ENCODE measurements at regions not wholly inside any gene's neighbourhood (a gene's known extent, or its start where the extent isn't known, plus 50 kb on each side); places are given as distances from the start of the nearest gene placed in this dataset.
A peak's percentile ranks its signal among the peaks of the same experiment; 100 is the strongest.

DNA sequence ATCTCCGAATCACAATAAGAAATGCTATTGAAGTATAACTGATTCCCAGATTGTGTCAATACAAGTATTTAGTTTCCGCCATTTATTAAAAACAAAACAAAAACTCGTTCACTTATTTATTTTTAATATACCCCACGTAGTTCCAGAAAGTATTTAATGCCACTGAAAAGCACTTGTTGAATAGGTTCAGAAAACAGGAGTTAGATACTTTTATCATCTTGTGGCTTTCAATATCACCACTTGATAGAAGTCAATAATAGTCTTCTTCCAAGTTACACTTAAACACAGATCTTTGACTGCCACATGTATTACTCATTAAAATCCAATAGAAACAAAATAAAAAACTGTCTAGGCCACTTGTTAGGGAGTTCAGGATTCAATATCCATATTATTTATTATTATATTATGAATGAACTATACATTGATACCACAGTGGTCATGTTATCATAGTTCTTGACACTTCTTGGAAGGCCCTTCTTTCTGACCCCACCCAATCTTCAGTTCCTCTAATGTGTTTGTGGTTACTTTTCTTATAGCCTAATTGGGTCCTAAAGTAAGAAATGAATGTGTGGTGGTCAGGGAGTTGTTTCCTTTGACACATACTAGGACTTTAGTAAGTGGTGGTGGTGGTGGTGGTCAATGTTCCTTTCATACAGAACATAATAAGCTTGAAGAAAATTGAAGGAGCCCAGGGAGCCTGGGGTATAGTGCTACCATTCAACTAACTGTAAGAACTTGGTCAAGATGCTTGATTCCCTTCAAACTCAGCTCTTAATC lies 221.3 kb upstream of the ITGA4 start:
- Mint-ChIP-seq H3K4me1 (ENCODE audit: low read depth) (peaks cover 65% of the 10 kb centered on the region), H3K4me3 (ENCODE audit: low read depth) (no peak overlapping the region), H3K27ac (no peak overlapping the region), H3K9me3 (peaks cover 12% of the 10 kb centered on the region), H3K36me3 (ENCODE audit: low read depth) (peaks cover 66% of the 10 kb centered on the region), H3K27me3 (ENCODE audit: low read depth) (no peaks in the 10 kb centered on the region)
- no peak for DNase-seq (ENCODE audit: low spot score)
- intact Hi-C loops (cut with micrococcal nuclease), result no loop called here

DNA sequence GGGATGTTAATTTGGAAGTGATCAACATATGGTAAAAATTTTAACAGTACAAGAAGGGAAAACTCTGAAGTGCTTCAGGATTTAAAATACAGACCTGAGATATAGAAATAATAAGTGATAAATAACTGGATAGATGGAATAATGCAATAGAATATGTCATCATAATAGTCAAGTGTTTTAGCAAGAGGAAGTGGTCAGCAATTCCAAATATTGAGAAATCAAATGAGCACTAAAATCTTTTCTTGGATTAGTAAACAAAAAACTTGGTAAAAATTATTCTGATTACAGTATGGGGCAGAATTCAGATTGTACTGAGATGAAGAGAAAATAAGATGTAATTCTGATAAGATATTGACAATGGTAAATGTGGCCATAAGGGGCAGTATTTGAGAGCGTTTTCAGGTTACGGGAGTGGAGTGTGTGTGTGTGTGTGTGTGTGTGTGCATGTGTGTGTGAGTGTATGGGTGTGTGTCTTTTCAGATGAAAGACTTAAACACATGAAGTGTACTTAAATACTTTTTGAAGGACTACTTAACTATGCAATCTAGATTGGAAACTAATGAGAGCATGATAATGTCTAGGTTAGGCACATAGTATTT lies 217.9 kb upstream of the ITGA4 start:
- Mint-ChIP-seq H3K27me3 (ENCODE audit: low read depth) (no peaks in the 10 kb centered on the region), H3K9me3 (peaks cover 15% of the 10 kb centered on the region), H3K4me3 (ENCODE audit: low read depth) (no peak overlapping the region), H3K27ac (no peak overlapping the region), H3K4me1 (ENCODE audit: low read depth) (peaks cover 76% of the 10 kb centered on the region), H3K36me3 (ENCODE audit: low read depth) (peaks cover 53% of the 10 kb centered on the region)
- no peak for DNase-seq (ENCODE audit: low spot score)
- intact Hi-C loops (cut with micrococcal nuclease), result loop anchor here (2.0 kb wide), 1 partner anchor 14 kb away; no protein-coding TSS in a partner anchor

DNA sequence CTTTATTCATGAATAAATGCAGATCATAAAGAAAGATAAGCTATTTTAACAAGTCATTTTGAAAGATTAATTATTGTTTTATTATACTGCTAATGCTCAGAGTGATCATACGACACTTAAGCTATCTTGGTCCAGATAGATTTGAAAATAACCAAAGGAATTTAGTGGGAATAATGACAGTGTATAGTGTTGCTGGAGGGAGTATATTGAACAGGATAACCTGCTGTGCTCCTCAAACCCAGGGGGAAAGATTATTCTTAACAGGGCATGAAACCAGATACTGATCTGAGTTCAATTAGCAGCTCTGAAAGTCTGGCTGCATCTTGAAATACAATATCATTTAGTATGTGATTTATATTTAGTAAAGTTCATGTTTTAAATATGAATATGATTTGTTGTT lies 216.3 kb upstream of the ITGA4 start:
- DNase-seq (ENCODE audit: low spot score), result no peak
- Mint-ChIP-seq H3K27me3 (ENCODE audit: low read depth) (no peaks in the 10 kb centered on the region), H3K9me3 (peaks cover 16% of the 10 kb centered on the region), H3K36me3 (ENCODE audit: low read depth) (peaks cover 50% of the 10 kb centered on the region), H3K27ac (peak overlapping the region; percentile 76), H3K4me3 (ENCODE audit: low read depth) (no peak overlapping the region), H3K4me1 (ENCODE audit: low read depth) (peaks cover 70% of the 10 kb centered on the region)
- intact Hi-C loops (cut with micrococcal nuclease), result loop anchor here (2.0 to 5.0 kb wide), 6 partner anchors 44 to 216 kb away; partner anchors contain the start of gene ITGA4

DNA sequence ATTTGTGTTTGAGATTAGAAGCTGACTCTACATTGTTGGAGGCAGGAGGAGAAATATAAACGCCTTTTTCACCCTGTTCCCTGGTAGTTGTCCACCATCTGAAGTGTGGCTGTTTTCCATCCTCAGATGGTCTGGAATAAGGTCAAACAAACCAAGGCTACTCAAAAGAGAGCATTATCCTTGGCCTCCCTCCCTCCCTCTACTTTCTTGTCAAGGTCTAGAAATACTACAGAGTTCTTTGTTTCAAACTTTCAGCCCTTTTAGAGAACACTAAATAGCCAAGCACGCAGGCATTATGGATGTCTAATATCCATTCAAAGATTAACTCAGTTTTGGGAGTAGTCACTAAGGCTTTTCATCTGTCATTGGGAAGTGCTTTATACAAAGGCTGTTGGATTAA lies 215.8 kb upstream of the ITGA4 start:
- intact Hi-C loops (cut with micrococcal nuclease), result loop anchor here (2.0 to 5.0 kb wide), 6 partner anchors 44 to 216 kb away; partner anchors contain the start of gene ITGA4

DNA sequence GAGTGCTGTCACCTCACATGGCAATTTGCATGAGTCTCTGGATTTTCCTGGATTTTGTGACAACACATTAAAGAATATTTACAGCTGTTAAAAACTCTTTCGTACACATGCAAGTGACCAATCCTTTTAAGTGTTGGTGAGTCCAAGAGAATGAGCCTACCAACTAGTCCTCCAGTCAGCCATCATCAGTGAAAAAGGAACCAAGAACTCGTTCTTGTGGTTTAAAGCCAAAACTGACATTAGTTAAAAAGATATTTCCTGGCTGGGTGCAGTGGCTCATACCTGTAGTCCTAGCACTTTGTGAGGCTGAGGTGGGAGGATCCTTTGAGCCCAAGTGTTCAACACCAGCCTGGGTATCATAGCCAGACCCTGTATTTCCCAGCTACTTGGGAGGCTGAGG lies 215.4 kb upstream of the ITGA4 start:
- H3K9me3 Mint-ChIP-seq, result peaks cover 15% of the 10 kb centered on the region
- H3K4me1 Mint-ChIP-seq (ENCODE audit: low read depth), result peaks cover 61% of the 10 kb centered on the region
- no peaks in the 10 kb centered on the region for H3K27me3 Mint-ChIP-seq (ENCODE audit: low read depth)
- H3K36me3 Mint-ChIP-seq (ENCODE audit: low read depth), result peaks cover 41% of the 10 kb centered on the region
- no peak overlapping the region for H3K4me3 Mint-ChIP-seq (ENCODE audit: low read depth)
- intact Hi-C loops (cut with micrococcal nuclease), result loop anchor here (2.0 to 5.0 kb wide), 6 partner anchors 44 to 216 kb away; partner anchors contain the start of gene ITGA4
- peak overlapping the region; percentile 76 for H3K27ac Mint-ChIP-seq
- DNase-seq (ENCODE audit: low spot score), result no peak

More for the DNA sequence above, 215.8 kb upstream of the ITGA4 start:
- Mint-ChIP-seq H3K27ac (peak overlapping the region; percentile 76), H3K4me1 (ENCODE audit: low read depth) (peaks cover 65% of the 10 kb centered on the region), H3K27me3 (ENCODE audit: low read depth) (no peaks in the 10 kb centered on the region), H3K4me3 (ENCODE audit: low read depth) (no peak overlapping the region), H3K9me3 (peaks cover 16% of the 10 kb centered on the region), H3K36me3 (ENCODE audit: low read depth) (peaks cover 45% of the 10 kb centered on the region)
- DNase-seq (ENCODE audit: low spot score), result no peak

DNA sequence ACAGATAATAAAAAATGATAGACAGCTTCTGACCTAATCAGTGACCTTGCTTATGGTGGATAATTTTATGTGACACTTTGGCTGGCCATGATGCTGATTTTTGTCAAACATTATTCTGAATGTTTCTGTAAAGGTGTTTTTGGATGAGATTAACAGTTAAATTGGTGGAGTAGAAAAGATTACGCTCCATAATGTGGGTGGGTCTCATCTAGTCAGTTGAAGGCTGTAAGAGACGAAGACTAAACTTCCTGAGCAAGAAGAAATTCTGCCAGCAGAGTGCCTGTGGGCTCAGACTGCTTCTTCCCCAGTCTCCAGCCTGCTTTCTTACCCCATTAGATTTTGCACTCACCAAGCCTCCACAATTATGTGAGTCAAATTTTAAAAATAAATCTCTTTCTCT lies 214.9 kb upstream of the ITGA4 start:
- intact Hi-C loops (cut with micrococcal nuclease), result loop anchor here (5.0 kb wide), 5 partner anchors 45 to 215 kb away; partner anchors contain the start of gene ITGA4
- Mint-ChIP-seq H3K9me3 (peaks cover 10% of the 10 kb centered on the region), H3K4me3 (ENCODE audit: low read depth) (no peak overlapping the region), H3K4me1 (ENCODE audit: low read depth) (peaks cover 59% of the 10 kb centered on the region), H3K36me3 (ENCODE audit: low read depth) (peaks cover 39% of the 10 kb centered on the region), H3K27me3 (ENCODE audit: low read depth) (no peaks in the 10 kb centered on the region), H3K27ac (peak overlapping the region; percentile 76)
- no peak for DNase-seq (ENCODE audit: low spot score)

DNA sequence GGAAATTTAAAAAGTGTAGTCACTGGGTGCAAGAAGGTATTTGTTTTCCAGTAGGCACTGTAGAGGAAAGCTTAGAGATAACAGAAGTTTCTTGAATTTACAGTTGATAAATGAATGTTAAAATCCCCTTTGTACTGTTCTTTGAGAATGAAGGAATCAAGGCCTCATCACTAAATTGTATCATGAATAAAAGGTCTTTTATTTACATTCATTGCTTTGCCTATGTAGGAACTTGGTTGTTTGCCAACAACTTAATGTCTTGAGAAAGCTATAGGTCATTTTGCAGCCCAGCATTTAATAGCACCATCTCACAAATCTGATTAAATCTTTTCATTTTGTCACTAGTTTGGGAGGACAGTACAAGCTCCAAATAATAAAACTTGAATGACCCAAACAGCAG lies 213.9 kb upstream of the ITGA4 start:
- no peak overlapping the region for H3K27ac Mint-ChIP-seq
- peaks cover 58% of the 10 kb centered on the region for H3K4me1 Mint-ChIP-seq (ENCODE audit: low read depth)
- peaks cover 8% of the 10 kb centered on the region for H3K9me3 Mint-ChIP-seq
- intact Hi-C loops (cut with micrococcal nuclease), result loop anchor here (5.0 kb wide), 5 partner anchors 46 to 214 kb away; partner anchors contain the start of gene ITGA4
- no peak for DNase-seq (ENCODE audit: low spot score)
- no peak overlapping the region for H3K4me3 Mint-ChIP-seq (ENCODE audit: low read depth)
- H3K36me3 Mint-ChIP-seq (ENCODE audit: low read depth), result peaks cover 38% of the 10 kb centered on the region
- H3K27me3 Mint-ChIP-seq (ENCODE audit: low read depth), result no peaks in the 10 kb centered on the region

DNA sequence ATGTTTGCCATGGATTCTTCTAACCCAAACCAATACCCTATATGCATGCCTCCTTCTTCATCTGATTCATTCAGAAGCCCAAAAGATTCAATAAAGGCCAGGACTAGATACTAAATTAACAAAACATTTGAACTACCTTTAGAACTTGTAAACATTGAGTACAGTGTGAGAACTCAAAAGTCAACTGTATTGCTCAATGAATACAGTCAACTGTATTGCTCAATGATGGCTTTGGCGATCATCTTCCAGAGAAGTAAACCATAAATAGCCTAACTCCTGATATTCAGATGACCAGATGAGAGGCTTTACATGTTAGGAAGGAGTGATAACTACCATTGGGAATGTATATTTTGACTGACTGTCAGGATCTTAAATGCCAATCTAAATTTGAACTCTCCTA lies 206.5 kb upstream of the ITGA4 start:
- Mint-ChIP-seq H3K9me3 (peaks cover 4% of the 10 kb centered on the region), H3K4me1 (ENCODE audit: low read depth) (peaks cover 31% of the 10 kb centered on the region), H3K27ac (no peak overlapping the region), H3K4me3 (ENCODE audit: low read depth) (no peak overlapping the region), H3K36me3 (ENCODE audit: low read depth) (peaks cover 55% of the 10 kb centered on the region), H3K27me3 (ENCODE audit: low read depth) (no peaks in the 10 kb centered on the region)
- intact Hi-C loops (cut with micrococcal nuclease), result no loop called here
- no peak for DNase-seq (ENCODE audit: low spot score)

DNA sequence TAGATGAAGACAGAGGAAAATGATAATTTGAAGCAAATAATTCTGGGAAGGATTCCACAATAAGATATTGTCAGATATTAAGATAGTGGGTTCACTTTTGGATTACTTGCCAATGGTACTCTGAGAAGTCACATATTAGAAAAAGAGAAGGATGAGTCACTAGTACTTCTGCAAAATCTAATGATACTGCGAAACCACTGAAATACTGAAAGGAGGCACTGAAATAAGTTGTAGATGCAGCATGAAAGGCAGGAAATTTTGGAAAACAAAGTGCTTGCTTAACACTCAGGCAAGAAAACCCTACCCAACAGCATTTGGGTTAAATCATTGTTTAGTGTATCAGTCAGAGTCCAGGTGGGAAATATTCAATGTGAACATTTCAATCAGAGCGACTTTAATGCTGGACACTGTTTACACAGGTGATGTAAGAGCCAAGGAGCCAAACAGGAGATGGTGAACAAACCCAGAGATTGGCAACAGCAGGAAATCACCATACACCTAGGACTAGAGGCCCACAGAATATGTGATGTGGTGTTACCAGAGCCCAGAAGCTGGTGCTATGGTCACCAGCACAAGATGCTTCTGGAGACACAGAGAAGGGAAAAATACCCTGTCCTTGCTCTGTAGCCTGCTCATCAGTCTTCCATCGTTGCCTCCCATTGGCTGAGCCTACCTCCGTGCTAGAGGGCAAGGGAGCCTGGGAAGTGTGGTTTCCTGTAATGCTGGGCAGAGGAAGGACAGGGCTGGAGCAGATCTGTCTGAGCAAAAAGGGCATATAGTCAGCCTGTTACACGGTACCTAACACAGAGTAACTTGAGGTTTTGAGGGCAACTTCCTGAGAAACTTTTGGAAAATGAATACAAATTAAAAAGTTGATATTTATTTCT lies 204.7 kb upstream of the ITGA4 start:
- intact Hi-C loops (cut with micrococcal nuclease), result no loop called here
- H3K4me1 Mint-ChIP-seq (ENCODE audit: low read depth), result peaks cover 26% of the 10 kb centered on the region
- no peak for DNase-seq (ENCODE audit: low spot score)
- H3K9me3 Mint-ChIP-seq, result peaks cover 4% of the 10 kb centered on the region
- no peak overlapping the region for H3K4me3 Mint-ChIP-seq (ENCODE audit: low read depth)
- H3K27me3 Mint-ChIP-seq (ENCODE audit: low read depth), result no peaks in the 10 kb centered on the region
- H3K27ac Mint-ChIP-seq, result no peak overlapping the region
- H3K36me3 Mint-ChIP-seq (ENCODE audit: low read depth), result peaks cover 57% of the 10 kb centered on the region

DNA sequence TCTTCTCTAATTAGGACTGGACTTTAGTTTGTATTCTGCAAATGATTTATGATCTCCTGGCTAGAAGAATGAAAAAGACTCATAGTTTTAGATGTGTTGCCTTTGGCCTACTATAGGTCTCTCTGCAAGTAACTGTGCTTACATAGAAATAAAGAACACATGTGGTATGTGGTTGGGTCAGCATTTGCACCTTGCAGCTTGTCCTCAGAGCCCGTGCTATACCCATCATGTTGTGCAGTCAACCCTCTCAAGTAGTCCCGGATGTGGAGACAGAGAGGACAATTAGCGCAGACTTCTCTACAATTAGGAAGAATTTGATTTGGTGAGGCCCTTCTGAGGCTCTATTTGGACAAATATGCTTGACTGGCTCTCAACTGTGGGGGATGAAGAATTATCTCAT lies 203.7 kb upstream of the ITGA4 start:
- peaks cover 55% of the 10 kb centered on the region for H3K36me3 Mint-ChIP-seq (ENCODE audit: low read depth)

DNA sequence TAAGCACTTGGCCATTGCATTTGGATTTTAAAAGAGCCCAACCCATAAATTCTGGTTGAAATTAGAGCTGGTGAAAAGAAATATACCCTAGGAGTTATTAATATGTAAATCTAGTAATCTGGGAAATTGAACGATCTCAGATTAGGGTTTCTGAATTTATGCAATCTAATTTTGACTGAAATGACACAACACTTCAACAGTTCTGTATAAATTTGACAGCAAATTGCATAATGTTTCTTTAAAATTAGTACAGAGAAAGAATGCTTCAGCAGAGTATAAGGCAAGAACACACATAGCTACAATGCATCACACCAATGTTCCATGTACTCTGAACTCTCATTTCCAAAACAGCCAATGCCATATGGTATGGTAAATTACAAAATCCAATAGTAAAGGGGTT lies 201.5 kb upstream of the ITGA4 start:
- H3K9me3 Mint-ChIP-seq, result peaks cover 4% of the 10 kb centered on the region
- peaks cover 53% of the 10 kb centered on the region for H3K36me3 Mint-ChIP-seq (ENCODE audit: low read depth)
- H3K4me3 Mint-ChIP-seq (ENCODE audit: low read depth), result no peak overlapping the region
- H3K4me1 Mint-ChIP-seq (ENCODE audit: low read depth), result peaks cover 27% of the 10 kb centered on the region
- H3K27ac Mint-ChIP-seq, result no peak overlapping the region
- intact Hi-C loops (cut with micrococcal nuclease), result no loop called here
- no peak for DNase-seq (ENCODE audit: low spot score)
- no peaks in the 10 kb centered on the region for H3K27me3 Mint-ChIP-seq (ENCODE audit: low read depth)

More for the DNA sequence above, 203.7 kb upstream of the ITGA4 start:
- no peak overlapping the region for H3K27ac Mint-ChIP-seq
- intact Hi-C loops (cut with micrococcal nuclease), result no loop called here
- H3K4me3 Mint-ChIP-seq (ENCODE audit: low read depth), result no peak overlapping the region
- no peaks in the 10 kb centered on the region for H3K27me3 Mint-ChIP-seq (ENCODE audit: low read depth)
- H3K9me3 Mint-ChIP-seq, result peaks cover 4% of the 10 kb centered on the region
- no peak for DNase-seq (ENCODE audit: low spot score)
- H3K4me1 Mint-ChIP-seq (ENCODE audit: low read depth), result peaks cover 25% of the 10 kb centered on the region

DNA sequence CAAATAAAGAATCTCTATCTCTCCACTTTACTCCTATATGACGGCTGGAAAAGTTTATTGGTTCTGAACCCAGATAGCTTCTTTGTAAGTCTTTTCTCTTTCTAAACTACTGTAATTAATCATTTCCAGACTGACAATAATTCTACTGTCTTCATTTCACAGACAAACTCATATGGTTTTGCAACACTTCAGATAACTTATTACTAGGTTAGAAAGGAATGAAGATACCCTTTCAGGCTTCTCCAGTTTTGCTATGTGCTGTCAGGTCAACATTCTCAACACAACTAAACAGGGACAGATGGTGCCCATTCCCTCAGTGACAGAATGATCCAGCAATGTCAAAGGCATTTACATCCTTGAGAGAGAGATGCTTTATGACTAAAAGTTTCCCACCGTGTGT lies 198.5 kb upstream of the ITGA4 start:
- no peaks in the 10 kb centered on the region for H3K27me3 Mint-ChIP-seq (ENCODE audit: low read depth)
- H3K4me3 Mint-ChIP-seq (ENCODE audit: low read depth), result no peak overlapping the region
- DNase-seq (ENCODE audit: low spot score), result no peak
- H3K36me3 Mint-ChIP-seq (ENCODE audit: low read depth), result peaks cover 43% of the 10 kb centered on the region
- intact Hi-C loops (cut with micrococcal nuclease), result no loop called here
- no peak overlapping the region for H3K27ac Mint-ChIP-seq
- H3K9me3 Mint-ChIP-seq, result no peaks in the 10 kb centered on the region
- peaks cover 13% of the 10 kb centered on the region for H3K4me1 Mint-ChIP-seq (ENCODE audit: low read depth)
